HG02840 (cell line): ENCODE measurements at regions not wholly inside any gene's neighbourhood (a gene's known extent, or its start where the extent isn't known, plus 50 kb on each side); places are given as distances from the start of the nearest gene placed in this dataset.

Experiments
- ATAC-seq: cut with Tn5 transposase; IDR thresholded peaks from one replicate; pipeline ENCODE4 v1.9.1; 2021; ENCODE audit warnings: mild to moderate bottlenecking, moderate library complexity, moderate number of reproducible peaks; ENCODE audit not compliant: unreplicated experiment, low FRiP score

DNA sequence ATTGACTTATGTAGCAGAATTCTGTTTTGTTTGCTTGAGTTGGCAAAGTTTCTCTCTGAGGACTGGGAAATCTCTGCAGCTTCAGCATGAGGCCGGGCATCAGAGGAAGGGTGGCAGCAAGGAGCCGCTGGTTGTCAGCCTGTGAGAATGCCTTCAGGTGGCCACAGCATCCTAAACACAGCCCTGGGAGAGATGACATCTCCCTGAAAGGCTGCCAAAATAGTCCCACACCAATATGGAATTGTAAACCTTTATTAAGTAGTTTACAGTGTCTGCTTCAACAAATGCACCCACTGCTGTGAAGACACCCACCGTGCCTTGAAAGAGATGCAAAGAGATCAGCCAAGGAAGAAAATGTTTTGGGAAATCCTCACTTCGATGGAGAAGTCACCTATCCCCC, 609.7 kb upstream of the ARRDC4 start:
- no peak for ATAC-seq

DNA sequence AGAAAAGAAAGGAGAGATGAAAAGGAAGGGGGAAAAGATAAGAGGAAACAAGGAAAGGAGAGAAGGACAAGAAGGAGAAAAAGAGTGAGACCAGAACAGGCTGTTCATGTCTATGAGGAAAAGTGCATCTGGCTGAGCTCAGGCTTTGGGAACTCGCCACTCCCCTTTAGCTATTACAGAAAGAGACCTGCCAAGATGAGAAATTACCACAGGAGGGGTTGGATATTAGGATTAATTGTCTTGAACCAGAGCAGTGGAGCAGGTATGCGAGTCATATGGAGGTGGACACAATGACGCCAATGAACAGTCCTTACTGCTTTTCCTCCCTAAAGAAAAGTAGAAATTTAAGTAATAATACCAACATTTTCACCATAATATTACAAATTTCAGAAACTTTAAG, 577.0 kb upstream of the ARRDC4 start:
- ATAC-seq = no peak

DNA sequence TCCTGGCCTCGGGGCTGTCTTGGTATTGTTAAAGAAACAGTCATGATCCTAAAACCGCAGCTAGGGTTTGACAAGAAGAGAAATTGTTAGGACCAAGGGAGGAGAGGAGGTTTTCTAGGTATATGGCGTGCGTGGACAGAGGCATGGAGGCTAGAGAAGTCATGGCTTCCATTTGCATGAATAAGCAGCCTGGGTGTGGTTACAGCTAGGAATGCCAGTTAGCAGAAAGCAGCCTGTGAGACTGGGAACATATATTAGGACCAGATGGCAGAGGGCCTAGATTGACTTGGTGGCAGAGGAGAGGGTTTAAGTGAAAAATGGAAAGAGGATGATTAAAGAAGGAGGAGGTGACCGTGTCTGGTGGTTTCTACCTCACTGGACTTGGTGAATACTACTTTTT, 573.6 kb upstream of the ARRDC4 start:
- ATAC-seq = no peak

DNA sequence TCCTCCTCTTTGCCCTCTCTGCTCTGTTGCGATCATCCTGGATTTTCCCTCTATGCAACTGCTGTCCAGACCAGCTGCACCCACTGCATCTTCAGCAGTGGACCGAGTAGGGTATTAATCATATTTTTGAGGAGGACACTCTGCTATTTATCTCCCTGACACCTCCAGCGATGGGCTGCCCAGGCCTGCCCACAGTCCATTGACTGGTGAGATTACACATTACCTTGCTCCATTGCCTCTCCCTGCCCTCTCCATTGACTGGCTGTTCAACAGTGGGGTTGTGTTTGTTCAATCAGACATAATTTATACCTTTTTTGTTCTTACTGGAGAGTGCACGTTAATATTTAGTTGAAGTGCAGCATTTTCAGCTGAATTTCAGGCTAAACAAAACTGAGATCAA, 559.3 kb upstream of the ARRDC4 start:
- ATAC-seq = no peak

DNA sequence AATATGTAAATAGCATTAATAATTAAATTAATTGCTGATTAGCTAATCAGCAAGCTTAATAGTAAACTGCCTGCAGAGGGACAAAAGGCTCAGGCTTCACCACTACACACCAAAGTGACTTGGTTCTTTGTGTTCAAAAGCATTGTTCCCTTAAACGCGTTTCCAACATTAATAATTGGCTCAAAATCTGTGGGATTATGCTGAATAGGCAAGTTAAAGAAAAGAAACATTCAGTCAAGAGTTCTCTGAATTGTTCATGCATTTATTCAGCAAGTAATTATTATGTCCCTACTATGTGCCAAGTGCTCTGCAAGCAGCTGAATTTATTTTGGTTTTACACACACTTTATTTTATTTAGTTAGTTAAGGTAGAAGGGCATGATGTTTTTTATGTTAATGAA, 558.5 kb upstream of the ARRDC4 start:
- no peak for ATAC-seq

DNA sequence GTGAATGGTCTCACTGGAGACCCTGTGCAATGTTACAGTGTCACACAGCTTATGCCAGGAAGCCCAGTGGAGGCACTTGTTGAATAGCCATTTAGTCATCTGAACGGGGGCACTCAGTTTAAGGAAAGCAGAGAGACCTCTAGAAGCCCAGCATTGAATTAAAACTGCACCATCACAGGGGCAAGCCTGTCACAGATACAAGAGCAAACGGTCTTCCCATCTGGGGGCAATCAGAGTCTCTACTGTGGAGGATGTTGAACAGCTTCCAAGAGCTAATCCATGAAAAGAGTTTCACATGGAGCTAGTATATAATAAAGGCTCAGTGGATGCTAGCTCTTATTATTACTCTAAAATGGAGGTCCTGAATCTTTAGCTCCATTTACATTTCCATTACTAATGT, 553.7 kb upstream of the ARRDC4 start:
- ATAC-seq = no peak

DNA sequence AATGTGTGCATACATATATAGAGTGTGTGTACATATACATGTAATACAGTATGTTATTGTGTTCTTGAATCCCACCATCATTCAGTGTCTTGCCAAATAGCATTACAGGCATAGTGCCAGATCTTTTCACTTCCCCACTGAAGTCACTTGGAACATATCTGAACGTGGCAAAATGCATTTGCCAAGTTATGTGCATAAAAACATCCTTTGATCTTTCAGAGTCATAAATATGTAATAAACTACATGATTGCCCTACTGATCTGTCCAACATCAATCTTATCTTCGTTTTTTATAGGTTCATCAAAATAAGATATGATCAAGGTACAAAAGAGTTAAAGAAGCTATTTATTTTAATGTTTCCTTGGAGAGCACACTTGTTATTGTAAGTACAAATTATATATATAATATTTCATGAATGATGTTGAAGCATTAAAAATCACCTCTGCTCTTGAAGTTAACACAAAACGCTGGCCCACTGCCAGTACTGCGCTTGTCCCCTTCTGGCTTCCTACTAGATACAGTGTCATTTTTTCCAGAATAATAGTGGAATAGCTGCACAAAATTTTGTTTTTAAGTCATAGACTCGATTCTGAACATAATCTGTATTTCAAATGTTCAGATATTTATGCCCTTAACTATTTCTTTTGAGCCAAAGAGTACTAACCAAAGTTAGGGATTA, 549.5 kb upstream of the ARRDC4 start:
- ATAC-seq = no peak

DNA sequence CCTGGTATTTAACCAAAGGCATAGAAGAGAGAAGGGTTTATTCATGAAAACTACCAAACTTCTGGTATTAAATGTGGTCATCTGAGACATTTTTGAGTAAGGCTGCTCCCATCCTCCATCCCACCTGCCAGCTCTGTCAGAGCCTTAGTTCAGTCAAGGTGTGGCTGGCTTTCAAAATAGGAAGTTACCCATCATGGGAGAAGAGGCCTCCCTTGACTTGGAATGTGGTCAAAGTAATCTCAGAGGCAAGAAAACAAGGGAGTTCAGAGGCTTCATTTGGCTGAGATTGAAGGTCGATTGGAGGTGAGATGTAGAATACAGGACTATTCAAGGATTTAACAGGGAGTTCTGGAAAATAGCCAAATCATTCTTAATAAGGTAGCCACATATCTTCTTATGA, 540.4 kb upstream of the ARRDC4 start:
- ATAC-seq = no peak

DNA sequence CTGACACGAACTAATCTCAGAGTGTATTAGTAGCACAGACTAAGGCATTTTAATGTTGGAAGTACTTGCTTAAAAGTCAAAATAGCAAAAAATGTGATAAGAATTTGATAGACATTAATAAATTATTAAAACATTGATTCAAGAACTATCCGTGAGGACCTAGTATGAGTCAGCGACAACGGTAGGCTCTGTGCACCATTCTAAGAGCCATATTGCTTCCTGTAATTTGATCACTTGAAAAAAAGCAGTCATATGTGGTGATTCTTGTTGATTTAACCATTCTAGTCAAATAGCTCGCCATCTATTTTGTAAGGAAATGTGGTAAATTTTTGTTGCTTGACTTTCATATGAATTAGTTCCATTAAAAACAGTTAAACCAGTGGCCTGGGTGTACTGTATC, 534.9 kb upstream of the ARRDC4 start:
- ATAC-seq = no peak

DNA sequence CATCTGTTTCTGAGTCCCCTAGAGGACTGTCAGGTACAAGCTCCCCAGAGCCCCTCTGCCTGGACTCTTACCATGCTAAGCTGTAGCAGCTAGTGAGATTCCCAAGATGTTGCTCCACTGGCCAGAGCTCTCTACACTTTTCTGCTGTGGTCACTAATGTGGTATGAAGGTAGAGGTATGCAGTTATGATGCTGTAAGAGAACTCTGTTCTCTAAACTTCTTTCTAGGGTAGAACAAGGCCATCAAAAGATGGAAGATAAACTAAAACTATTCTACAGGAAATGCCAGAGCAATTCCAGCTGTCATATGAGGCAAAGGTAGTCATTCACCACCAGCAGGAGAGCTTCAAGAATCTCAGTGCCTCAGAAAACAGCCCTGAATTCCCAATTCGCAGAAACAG, 517.4 kb upstream of the ARRDC4 start:
- no peak for ATAC-seq

DNA sequence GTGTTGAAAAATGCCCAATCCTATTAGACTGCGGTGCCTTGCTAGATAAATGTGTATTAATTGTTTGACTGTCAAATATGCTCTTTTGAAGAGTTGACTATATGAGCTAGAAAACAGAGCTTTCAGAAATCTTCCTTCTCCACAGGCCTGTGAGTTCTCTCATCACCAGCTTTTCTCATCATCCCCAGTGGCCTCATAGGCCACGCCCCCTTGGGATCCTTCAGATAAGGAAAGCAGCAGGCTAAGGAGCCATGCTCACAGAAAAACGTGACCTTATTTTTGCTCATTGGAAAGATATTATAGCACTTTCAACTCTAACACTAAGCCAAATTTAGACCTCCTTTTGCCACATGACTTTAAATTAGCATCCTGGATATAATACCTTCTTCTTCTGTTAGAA, 514.4 kb upstream of the ARRDC4 start:
- no peak for ATAC-seq

DNA sequence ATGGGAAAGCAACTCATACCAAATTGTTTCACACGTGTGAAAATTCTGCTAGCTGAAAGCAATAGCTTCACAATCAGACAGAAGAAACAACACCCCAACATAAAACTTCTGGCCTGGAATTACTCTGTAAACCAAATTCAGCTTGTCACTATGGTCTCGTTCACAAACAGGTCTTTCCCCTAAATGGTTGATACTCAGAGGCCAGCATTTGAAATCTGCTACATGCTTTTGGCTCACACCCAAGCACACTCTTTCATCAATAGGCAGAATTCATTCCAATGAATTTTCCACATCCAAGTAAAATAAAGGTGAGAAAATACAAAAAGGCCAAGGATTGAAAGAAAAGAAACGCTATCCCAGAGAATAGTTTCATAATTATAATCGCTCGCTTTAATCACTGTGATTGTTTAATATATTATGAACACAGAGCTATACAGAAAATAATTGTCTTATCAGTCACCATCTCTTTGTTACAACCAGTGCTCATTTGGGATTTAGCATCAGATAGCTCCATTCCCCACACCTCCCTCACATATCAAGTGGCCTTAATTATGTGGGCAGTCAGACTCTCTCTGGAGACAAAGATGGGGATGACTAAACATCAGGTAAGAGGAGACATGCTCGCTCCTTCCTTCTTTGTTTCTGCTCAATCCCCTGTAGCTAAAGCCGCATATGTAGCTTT, 503.8 kb upstream of the ARRDC4 start:
- no peak for ATAC-seq

DNA sequence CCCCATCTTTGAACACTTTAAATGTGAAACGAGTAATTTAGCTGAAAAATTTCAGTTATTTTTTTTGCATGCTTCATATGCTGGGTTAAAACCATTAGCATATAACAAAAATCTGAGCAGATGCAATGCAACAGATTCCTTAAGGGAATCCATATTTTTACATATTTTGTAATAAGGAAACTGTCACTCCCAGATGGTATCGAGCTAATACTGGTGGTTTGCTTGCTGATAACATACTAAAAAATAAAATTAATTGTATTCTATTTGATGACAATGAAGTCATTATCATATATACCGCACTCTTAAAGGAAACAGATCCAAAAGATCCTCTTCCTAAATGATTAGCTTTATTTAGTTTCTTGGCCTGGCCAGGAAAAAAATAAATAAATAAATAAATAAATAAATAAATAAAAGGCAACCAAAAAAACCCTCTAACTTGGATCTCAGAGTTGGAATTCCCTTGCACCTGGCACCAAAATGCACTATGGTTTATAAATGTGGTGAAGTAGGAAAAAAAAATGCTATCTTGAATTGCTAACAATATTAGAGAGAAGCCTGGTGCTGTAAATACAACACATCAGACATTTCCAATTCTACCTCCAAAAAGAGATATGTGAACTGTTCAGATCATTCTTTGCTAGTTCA, 503.2 kb upstream of the ARRDC4 start:
- no peak for ATAC-seq

DNA sequence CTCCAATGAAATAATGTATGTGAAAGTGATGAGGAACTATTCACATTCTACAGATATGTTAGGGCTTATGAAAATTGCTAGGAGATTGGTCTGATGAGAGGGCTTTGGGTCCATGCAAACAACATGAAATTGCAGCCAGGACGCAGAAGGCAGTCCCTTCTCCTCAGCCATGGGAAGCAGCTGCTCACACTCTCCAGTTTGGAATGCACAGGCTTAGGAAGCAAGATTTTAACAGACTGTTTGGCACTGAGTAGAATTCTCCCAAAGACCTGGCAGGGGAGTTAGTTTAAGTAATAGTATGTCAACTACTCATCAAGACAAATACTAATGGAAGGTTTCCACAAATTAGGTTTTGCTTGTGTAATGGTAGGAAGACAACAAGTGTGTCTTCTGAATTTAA, 500.7 kb upstream of the ARRDC4 start:
- ATAC-seq = no peak

DNA sequence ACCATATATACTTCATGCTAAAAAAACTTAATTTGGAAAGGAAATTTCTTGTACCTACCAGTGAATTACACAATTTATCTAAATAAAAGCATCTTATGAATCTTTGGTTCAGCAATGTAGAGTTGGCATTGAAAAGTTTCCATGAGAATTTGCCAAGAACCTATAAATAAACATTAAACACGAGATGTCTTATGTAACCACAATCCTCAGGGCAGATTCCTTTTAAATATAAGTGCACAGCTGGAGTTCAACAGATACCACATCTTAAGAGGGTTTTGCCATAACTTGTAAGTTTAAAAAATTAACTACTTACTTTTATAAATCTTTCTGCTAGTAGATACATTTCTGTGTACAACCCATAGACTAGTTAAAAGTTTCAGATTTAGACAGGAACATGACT, 499.3 kb upstream of the ARRDC4 start:
- no peak for ATAC-seq

DNA sequence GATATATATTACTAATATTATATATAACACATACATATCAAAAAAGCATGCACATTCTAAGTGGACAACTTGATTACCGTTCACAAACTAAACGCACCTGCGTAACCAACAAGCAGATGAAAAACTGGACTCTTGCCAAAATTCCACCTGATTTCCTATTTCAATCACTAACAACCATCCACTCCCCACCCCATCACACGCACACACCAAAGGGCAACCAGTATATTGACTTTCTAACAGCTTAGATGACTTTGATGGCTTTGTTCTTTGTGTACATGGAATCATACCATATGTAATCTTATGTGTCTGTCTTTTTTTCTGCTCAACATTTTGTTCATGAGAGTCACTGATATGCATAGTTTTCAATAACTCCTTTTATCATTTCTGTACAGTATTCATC, 496.8 kb upstream of the ARRDC4 start:
- no peak for ATAC-seq

DNA sequence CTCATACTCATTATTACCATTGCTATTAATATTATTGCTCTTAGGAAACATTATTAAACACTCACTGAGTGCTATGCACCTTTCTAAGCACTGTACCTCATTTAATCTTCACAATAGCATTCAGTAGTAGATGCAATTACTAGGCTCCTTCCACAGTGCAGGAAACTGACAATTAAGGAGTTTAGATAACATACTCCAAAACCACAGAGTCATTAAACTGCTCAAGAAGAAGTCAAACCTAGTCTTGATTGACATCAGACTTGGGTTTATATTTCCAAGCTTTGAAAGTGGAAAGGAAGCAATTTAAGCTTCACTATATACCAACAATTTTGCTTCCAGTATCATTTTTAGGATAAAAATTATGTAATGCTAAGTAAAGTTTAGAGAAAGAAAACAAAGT, 490.1 kb upstream of the ARRDC4 start:
- ATAC-seq = no peak

DNA sequence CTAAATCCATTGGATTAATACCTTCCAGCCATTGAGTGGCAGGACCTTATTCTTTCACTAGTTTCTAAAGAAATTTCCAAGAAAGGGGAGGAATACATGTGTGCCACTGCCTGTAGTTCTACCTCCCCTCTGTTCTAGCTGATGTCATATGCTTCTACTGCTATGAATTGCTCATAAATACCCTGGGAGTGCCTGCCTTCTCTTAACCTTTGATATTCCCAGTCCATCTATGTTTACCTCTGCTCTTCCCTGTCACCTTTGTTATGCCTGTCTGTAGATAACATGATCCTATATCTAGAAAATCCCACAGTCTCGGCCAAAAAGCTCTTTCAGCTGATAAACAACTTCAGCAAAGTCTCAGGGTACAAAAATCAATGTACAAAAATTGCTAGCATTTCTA, 486.9 kb upstream of the ARRDC4 start:
- no peak for ATAC-seq

DNA sequence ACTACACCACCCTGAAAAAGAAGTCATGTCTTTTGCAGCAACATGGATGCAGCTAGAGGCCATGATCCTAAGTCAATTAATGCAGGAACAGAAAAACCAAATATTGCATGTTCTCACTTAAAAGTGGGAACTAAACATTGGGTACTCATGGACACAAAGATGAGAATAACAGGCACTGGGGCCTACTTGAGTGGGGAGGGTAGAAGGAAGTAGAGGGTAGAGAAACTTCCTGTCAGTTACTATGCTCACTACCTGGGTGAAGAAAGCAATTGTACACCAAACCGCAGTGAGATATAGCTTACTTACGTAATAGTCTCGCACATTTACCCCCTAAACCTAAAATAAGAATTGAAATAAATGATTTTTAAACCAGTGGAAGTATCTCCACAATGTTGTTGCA, 480.5 kb upstream of the ARRDC4 start:
- ATAC-seq = no peak

DNA sequence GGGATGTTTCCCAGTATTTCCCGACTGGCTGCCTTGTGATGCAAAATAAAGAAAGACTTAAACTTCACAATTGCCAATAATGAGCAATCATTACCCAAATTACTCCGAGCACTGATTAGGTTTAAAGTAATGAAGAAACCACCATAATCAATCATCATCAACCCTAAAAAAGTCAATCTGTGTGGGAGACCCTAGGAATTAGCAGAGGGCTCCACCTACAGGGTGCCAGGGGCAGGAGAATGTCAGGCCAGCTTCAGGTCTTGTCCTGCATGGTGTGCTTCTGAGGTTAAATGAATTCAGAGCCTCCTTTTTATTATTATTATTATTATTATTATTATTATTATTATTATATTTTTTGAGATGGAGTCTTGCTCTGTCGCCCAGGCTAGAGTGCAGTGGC, 478.0 kb upstream of the ARRDC4 start:
- no peak for ATAC-seq

DNA sequence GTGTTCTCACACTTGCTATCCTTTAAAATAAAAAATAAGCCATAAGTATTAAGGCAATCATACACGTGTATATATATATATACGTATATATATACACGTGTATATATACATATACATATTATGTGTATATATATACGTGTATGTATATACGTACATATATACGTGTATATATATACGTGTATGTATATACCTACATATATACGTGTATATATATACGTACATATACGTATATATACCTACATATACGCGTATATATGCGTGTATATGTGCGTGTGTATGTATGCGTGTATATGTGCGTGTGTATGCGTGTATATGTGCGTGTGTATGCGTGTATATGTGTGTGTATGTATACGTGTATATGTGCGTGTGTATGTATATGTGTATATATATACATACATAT, 477.3 kb upstream of the ARRDC4 start:
- no peak for ATAC-seq

DNA sequence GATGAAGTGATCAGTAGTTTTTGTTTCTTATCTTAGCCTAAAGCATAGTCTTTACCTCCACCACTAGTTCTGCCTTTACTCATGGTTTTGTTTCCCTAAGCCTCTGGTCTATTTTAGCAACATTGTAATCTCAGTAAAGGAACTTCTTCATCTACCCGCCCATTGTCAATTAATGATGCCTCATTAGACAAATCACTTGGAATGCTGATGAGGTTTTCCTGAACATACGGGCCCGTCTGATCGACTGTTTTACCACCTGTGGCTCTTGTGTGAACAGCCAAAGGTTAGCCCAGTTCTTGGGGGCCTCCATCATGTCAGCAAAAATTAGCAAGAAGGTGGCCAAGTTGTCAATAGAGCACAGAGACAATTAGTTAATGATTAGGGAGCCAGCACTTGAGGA, 470.1 kb upstream of the ARRDC4 start:
- no peak for ATAC-seq
